Liver (tissue), 9 donors: ENCODE measurements at regions not wholly inside any gene's neighbourhood (a gene's known extent, or its start where the extent isn't known, plus 50 kb on each side); places are given as distances from the start of the nearest gene placed in this dataset. TPM values are rescaled to one million over a fixed set of nuclear protein-coding genes. Genes with fewer than 3 reads are reported as not detected.
"Not testable (repeated sequence)": the region's sequence is repeated elsewhere in the genome, so short reads cannot be mapped to it uniquely, and the experiment has no call there.

ENCODE experiments used
- DNase-seq: peaks from one replicate; pipeline ENCODE4 v3.0.0-alpha.2; 2017; ENCODE audit warnings: low spot score
- H3K27ac ChIP-seq, 2 donors: one replicate each; pipeline ENCODE4 v1.7.0; 2013; ENCODE audit warnings: inconsistent platforms in 2 of 2, low read length in 2 of 2, control low read depth in 1 of 2, low read depth in 1 of 2, mild to moderate bottlenecking in 1 of 2
- H3K27me3 ChIP-seq, 4 donors: one replicate each; pipeline versions ENCODE4 v1.6.1 to v1.7.0; 2013; ENCODE audit warnings: low read length in 3 of 4, inconsistent platforms in 1 of 4, mild to moderate bottlenecking in 1 of 4, moderate library complexity in 1 of 4; ENCODE audit not compliant: control insufficient read depth in 4 of 4, insufficient read depth in 4 of 4
- H3K36me3 ChIP-seq, 4 donors: one replicate each; pipeline versions ENCODE4 v1.6.1 to v1.7.0; 2013; ENCODE audit warnings: low read length in 3 of 4, mild to moderate bottlenecking in 3 of 4, low read depth in 1 of 4, moderate library complexity in 1 of 4; ENCODE audit not compliant: control insufficient read depth in 4 of 4, insufficient read depth in 3 of 4
- H3K4me1 ChIP-seq, 4 donors: one replicate each; pipeline versions ENCODE4 v1.6.1 to v1.7.0; 2013; ENCODE audit warnings: low read length in 3 of 4, mild to moderate bottlenecking in 3 of 4, moderate library complexity in 1 of 4; ENCODE audit not compliant: control insufficient read depth in 4 of 4, insufficient read depth in 4 of 4
- H3K4me3 ChIP-seq, 3 donors: one replicate each; pipeline versions ENCODE4 v1.6.1 to v1.7.0; 2013; ENCODE audit warnings: low read length in 3 of 3, control low read depth in 1 of 3, low read depth in 1 of 3, mild to moderate bottlenecking in 1 of 3
- H3K9ac ChIP-seq, 2 donors: one replicate each; pipeline ENCODE4 v1.7.0; 2013; ENCODE audit warnings: low read length in 2 of 2, mild to moderate bottlenecking in 2 of 2, moderate library complexity in 2 of 2, control low read depth in 1 of 2, low read depth in 1 of 2
- H3K9me3 ChIP-seq, 4 donors: one replicate each; pipeline versions ENCODE4 v1.6.1 to v1.7.0; 2013; ENCODE audit warnings: low read length in 3 of 4; ENCODE audit not compliant: control insufficient read depth in 4 of 4
- CTCF ChIP-seq: fragments of 150-350 bp; IDR thresholded peaks from 2 replicates; pipeline ENCODE4 v1.5.1; 2017; ENCODE audit warnings: improper control_type of control experiment, low read depth, low read length; ENCODE audit not compliant: missing input control
- RAD21 ChIP-seq, 2 donors: IDR thresholded peaks; 2 replicates each; pipeline ENCODE4 v1.6.1; 2016; ENCODE audit warnings: antibody characterized with exemption in 2 of 2, mild to moderate bottlenecking in 2 of 2
- WGBS: extraction: QIAGEN DNeasy Blood & Tissue Kit; methylation state at CpG from one replicate; pipeline ENCODE4 v1.1.7; 2013; 5-methylcytosine and 5-hydroxymethylcytosine counted together
- small RNA-seq: library from RNA; depleted of rRNA; stranded (forward); fragments of <200 nt; gene quantifications from one replicate; pipeline ENCODE3, GENCODE V24; 2014
- donor health status: healthy.
- donor health status: healthy.
- donor health status: healthy.
- donor health status: healthy.
- donor health status: healthy.

GRCh38 chr21:8695889-8696288, 1825.5 kb upstream of the TPTE start:
- WGBS: 19% methylated on average over 4 of the region's 5 CpGs
- H3K4me1 ChIP-seq, DNase-seq, H3K9ac ChIP-seq, H3K27me3 ChIP-seq, H3K9me3 ChIP-seq, H3K4me3 ChIP-seq, H3K27ac ChIP-seq, H3K36me3 ChIP-seq: not testable (repeated sequence)
- peak; percentile 14 for TF ChIP-seq CTCF
- peak in 1 of 2 donors; percentile 19 for TF ChIP-seq RAD21 (IDR thresholded peaks at IDR 0.05)

- under 1% methylated on average over 3 of the region's 3 CpGs for WGBS
- H3K9ac ChIP-seq: not testable (repeated sequence)
- peak in 1 of 2 donors; percentile 13 for TF ChIP-seq RAD21 (IDR thresholded peaks at IDR 0.05)
These were observed 1820.1 kb upstream of the TPTE start for GRCh38 chr21:8701297-8701696.

GRCh38 chr21:8705829-8706228, 1815.6 kb upstream of the TPTE start:
- not testable (repeated sequence) for H3K4me1 ChIP-seq, H3K4me3 ChIP-seq, DNase-seq, H3K27me3 ChIP-seq, H3K36me3 ChIP-seq, H3K27ac ChIP-seq, H3K9me3 ChIP-seq, H3K9ac ChIP-seq
- WGBS: no CpG with 5 or more reads among the region's 2 CpGs

More at GRCh38 chr21:8701297-8701696, 1820.1 kb upstream of the TPTE start:
- DNase-seq, H3K27ac ChIP-seq, H3K4me3 ChIP-seq, H3K27me3 ChIP-seq, H3K9me3 ChIP-seq, H3K36me3 ChIP-seq, H3K4me1 ChIP-seq: not testable (repeated sequence)

Small RNA genes in the stretch of these regions (small RNA-seq; reads per million reads assigned to genes)
- gene CR381572.1: not detected
